DOHH2 (cell line): ENCODE measurements at regions not wholly inside any gene's neighbourhood (a gene's known extent, or its start where the extent isn't known, plus 50 kb on each side); places are given as distances from the start of the nearest gene placed in this dataset.

Experiments used
- EZH2phosphoT487 ChIP-seq: fragments of 200-600 bp; sonication (generic); IDR thresholded peaks from 2 replicates; pipeline ENCODE4 v1.6.1; 2017; ENCODE audit warnings: borderline replicate concordance, mild to moderate bottlenecking, antibody characterized with exemption, low read length, moderate library complexity, mixed read lengths
- TF ChIP-seq, protein P1 (sequence below): fragments of 200-600 bp; sonication (generic); IDR thresholded peaks from one replicate; pipeline ENCODE4 v1.5.1; 2014; ENCODE audit warnings: antibody characterized with exemption, mild to moderate bottlenecking, low read depth, low read length; ENCODE audit not compliant: poor library complexity, severe bottlenecking

DNA sequence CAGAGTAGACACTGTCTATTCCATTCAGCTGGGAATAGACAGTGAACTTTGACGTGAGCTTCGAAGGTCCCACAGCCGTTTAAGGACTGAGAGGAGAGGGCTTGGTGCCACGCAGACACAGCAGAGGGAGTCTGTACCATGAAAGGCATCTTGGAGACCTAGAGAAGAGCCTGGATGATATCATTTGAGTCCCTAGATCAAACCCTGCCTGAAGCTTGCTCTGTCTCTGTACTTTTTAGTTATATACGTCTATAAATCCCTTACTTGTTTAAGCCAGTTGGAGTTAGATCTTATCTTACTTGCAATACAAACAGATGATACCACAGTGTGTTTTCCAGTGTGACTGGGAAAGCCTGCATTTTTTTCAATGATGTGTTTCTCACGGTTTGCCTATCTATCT, 128.9 kb upstream of the RTL1 start:
- TF ChIP-seq, protein P1, sequence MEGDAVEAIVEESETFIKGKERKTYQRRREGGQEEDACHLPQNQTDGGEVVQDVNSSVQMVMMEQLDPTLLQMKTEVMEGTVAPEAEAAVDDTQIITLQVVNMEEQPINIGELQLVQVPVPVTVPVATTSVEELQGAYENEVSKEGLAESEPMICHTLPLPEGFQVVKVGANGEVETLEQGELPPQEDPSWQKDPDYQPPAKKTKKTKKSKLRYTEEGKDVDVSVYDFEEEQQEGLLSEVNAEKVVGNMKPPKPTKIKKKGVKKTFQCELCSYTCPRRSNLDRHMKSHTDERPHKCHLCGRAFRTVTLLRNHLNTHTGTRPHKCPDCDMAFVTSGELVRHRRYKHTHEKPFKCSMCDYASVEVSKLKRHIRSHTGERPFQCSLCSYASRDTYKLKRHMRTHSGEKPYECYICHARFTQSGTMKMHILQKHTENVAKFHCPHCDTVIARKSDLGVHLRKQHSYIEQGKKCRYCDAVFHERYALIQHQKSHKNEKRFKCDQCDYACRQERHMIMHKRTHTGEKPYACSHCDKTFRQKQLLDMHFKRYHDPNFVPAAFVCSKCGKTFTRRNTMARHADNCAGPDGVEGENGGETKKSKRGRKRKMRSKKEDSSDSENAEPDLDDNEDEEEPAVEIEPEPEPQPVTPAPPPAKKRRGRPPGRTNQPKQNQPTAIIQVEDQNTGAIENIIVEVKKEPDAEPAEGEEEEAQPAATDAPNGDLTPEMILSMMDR = no peak
- no peak for TF ChIP-seq EZH2phosphoT487
